Upper lobe of right lung (tissue), 1 donor: ENCODE measurements at regions not wholly inside any gene's neighbourhood (a gene's known extent, or its start where the extent isn't known, plus 50 kb on each side); places are given as distances from the start of the nearest gene placed in this dataset.

Experiments used
- ATAC-seq: fragments of 200-7000 bp; cut with Tn5 transposase; one replicate; pipeline ENCODE4 v1.9.1; 2020; ENCODE audit warnings: mild to moderate bottlenecking, moderate library complexity
- DNase-seq: peaks from one replicate; pipeline ENCODE4 v3.0.0-alpha.2; 2020
- H3K27ac ChIP-seq: fragments of 200-600 bp; one replicate; pipeline ENCODE4 v1.8.0; 2022
- H3K27me3 ChIP-seq: fragments of 200-600 bp; one replicate; pipeline ENCODE4 v1.8.0; 2022; ENCODE audit warnings: mild to moderate bottlenecking
- H3K36me3 ChIP-seq: fragments of 200-600 bp; one replicate; pipeline ENCODE4 v1.8.0; 2022
- H3K4me1 ChIP-seq: fragments of 200-600 bp; one replicate; pipeline ENCODE4 v1.8.0; 2022
- H3K4me3 ChIP-seq: fragments of 200-600 bp; one replicate; pipeline ENCODE4 v1.8.0; 2022; ENCODE audit warnings: mild to moderate bottlenecking
- H3K9me3 ChIP-seq: fragments of 200-600 bp; one replicate; pipeline ENCODE4 v1.8.0; 2022
- intact Hi-C: fragments of 100-400 bp; cut with DNase I; formaldehyde crosslinking; loops from one replicate; pipeline ENCODE4 v1.11.0; 2022
- TF ChIP-seq, protein P1 (sequence below): fragments of 200-600 bp; IDR thresholded peaks from one replicate; pipeline ENCODE4 v1.8.0; 2022; ENCODE audit warnings: antibody characterized with exemption
- donor health status: DM: no; HTN: yes; CAD: no; lungs with severe emphysema.

DNA sequence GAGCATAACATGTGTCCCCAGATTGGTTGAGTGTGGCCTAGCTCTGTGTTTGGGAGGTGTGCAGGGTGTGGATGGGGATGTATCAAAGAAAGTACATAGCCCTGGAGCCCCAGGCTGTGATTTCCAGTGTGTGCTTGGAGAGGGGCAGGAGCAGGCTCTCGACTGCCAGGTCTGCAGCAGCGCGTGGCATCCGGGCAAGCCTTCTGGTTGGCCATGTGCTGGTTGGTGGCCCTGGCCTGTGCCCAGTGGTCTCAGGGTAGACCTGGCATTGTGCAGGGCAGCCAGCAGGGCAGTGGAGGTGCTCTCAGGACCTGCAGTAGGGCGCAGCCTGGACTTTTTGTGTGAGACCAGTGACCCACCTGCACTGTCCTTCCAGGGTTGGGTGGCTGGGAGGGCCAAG is 231.5 kb downstream of the UBE3A start:
- Histone ChIP-seq H3K36me3 (no peaks in the 10 kb centered on the region), H3K27ac (no peak overlapping the region), H3K27me3 (no peaks in the 10 kb centered on the region), H3K9me3 (no peaks in the 10 kb centered on the region), H3K4me1 (no peaks in the 10 kb centered on the region), H3K4me3 (no peak overlapping the region)
- DNase-seq: no peak
- no peak for ATAC-seq
- intact Hi-C loops: no loop called here
- TF ChIP-seq, protein P1, sequence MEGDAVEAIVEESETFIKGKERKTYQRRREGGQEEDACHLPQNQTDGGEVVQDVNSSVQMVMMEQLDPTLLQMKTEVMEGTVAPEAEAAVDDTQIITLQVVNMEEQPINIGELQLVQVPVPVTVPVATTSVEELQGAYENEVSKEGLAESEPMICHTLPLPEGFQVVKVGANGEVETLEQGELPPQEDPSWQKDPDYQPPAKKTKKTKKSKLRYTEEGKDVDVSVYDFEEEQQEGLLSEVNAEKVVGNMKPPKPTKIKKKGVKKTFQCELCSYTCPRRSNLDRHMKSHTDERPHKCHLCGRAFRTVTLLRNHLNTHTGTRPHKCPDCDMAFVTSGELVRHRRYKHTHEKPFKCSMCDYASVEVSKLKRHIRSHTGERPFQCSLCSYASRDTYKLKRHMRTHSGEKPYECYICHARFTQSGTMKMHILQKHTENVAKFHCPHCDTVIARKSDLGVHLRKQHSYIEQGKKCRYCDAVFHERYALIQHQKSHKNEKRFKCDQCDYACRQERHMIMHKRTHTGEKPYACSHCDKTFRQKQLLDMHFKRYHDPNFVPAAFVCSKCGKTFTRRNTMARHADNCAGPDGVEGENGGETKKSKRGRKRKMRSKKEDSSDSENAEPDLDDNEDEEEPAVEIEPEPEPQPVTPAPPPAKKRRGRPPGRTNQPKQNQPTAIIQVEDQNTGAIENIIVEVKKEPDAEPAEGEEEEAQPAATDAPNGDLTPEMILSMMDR: no peak

GRCh38 chr15:25208735-25209134 is 230.1 kb downstream of the UBE3A start:
- Histone ChIP-seq H3K27me3 (no peaks in the 10 kb centered on the region), H3K4me1 (no peaks in the 10 kb centered on the region), H3K4me3 (no peak overlapping the region), H3K27ac (no peak overlapping the region), H3K9me3 (no peaks in the 10 kb centered on the region), H3K36me3 (no peaks in the 10 kb centered on the region)
- DNase-seq: no peak
- intact Hi-C loops: no loop called here
- TF ChIP-seq, protein P1: no peak
- ATAC-seq: no peak

DNA sequence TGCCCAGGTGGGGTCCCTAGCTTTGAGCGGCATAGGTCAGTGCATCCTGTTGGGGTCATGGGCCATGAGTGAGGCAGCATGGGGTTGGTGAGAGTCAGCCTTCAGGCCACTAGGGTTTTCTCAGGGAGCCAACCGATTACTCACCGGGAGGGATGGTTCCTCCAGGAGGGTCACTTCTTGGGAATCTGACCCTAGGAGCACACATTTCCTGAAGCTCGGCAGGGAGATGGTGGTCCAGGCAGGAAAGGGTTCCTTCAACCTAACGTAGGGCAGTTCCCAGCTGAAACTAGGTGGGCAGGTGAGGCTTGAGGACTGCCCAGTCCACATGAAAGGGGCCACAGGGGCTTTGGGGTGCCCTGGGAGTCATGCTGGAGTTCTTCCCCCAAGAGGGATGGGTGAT is 218.0 kb downstream of the UBE3A start:
- Histone ChIP-seq H3K27me3 (no peaks in the 10 kb centered on the region), H3K4me3 (no peak overlapping the region), H3K4me1 (no peaks in the 10 kb centered on the region), H3K9me3 (no peaks in the 10 kb centered on the region), H3K27ac (no peak overlapping the region), H3K36me3 (no peaks in the 10 kb centered on the region)
- TF ChIP-seq, protein P1: no peak
- intact Hi-C loops: no loop called here
- DNase-seq: no peak
- no peak for ATAC-seq

GRCh38 chr15:25224396-25224795 is 214.4 kb downstream of the UBE3A start:
- DNase-seq (no peak), ATAC-seq (no peak)
- Histone ChIP-seq H3K36me3 (no peaks in the 10 kb centered on the region), H3K4me3 (no peak overlapping the region), H3K27me3 (no peaks in the 10 kb centered on the region), H3K9me3 (no peaks in the 10 kb centered on the region), H3K27ac (no peak overlapping the region), H3K4me1 (no peaks in the 10 kb centered on the region)
- intact Hi-C loops: no loop called here
- TF ChIP-seq, protein P1: no peak

DNA sequence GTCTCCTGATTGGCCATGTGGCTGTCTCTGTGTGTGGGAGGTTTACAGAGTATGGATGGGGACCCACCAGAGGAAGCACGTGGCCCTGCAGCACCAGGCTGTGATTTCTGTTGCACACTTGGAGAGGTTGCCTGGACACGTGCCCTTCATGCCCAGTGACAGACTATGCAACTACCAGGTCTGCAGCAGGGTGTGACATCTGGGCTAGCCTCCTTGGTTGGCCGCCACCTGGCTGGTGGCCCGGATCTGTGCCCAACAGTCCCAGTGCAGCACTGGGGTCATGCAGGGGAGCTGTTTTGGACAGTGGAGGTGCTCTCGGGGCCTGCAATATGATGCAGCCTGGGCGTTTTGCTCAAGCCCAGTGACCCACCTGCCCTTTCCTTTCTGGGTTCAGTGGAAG is 212.5 kb downstream of the UBE3A start:
- DNase-seq (no peak), ATAC-seq (no peak)
- Histone ChIP-seq H3K27me3 (no peaks in the 10 kb centered on the region), H3K27ac (no peak overlapping the region), H3K4me3 (no peak overlapping the region), H3K36me3 (no peaks in the 10 kb centered on the region), H3K9me3 (no peaks in the 10 kb centered on the region), H3K4me1 (no peaks in the 10 kb centered on the region)
- TF ChIP-seq, protein P1: no peak
- intact Hi-C loops: no loop called here

DNA sequence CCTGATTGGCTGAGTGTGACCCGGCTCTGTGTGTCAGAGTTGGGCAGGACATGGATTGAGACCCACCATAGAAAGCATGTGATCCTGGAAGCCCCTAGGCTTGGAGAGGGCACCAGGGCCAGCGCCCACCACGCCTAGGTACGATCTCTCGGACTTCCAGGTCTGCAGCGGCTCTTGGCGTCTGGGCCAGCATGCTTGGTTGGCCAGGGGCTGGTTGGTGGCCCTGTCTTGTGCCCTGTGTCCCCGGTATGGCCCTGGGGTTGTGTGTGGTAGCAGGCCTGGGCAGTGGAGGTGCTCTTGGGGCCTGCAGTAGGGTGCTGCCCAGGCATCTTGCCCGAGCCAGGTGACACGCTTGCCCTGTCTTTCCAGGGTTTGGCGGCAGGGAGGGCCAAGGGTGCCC is 210.6 kb downstream of the UBE3A start:
- intact Hi-C loops: no loop called here
- TF ChIP-seq, protein P1: no peak
- ATAC-seq: no peak
- Histone ChIP-seq H3K27me3 (no peaks in the 10 kb centered on the region), H3K9me3 (no peaks in the 10 kb centered on the region), H3K27ac (no peak overlapping the region), H3K4me3 (no peak overlapping the region), H3K4me1 (no peaks in the 10 kb centered on the region), H3K36me3 (no peaks in the 10 kb centered on the region)
- DNase-seq: no peak
